GM19023 (cell line): ENCODE measurements at regions not wholly inside any gene's neighbourhood (a gene's known extent, or its start where the extent isn't known, plus 50 kb on each side); places are given as distances from the start of the nearest gene placed in this dataset.
A peak's percentile ranks its signal among the peaks of the same experiment; 100 is the strongest.
"Not testable (repeated sequence)": the region's sequence is repeated elsewhere in the genome, so short reads cannot be mapped to it uniquely, and the experiment has no call there.

Experiments used
- ATAC-seq: cut with Tn5 transposase; IDR thresholded peaks from one replicate; pipeline ENCODE4 v1.9.1; 2021; ENCODE audit warnings: mild to moderate bottlenecking, moderate library complexity; ENCODE audit not compliant: unreplicated experiment

DNA sequence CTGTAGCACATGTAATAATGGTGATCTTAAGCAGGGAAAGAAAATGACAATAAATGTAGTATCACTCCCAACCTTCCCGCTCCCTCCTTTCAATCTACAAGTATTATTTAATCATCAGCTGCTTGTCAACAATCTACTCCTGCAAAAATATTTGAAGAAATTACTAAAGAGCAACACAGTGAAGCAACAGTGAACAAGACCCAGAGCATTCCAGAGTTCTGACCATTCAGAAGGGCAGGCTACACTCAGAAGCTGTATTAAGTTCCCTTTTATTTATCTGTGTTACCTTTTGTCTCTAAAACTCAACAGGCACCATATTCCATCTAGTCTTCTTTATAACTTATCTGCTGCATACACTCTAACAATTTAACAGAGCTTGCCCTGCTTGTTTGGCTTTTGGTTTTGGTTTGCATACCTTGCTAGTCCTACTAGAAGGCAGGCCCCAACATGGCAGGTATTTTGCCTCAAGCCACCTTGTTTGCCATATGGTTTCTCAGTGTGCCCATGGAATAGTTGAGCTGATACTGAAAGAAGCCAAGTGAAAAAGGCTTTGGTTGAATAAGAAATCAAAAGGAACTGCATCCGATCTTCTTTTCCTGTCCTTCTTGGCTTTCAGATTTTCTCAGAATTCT, 253.9 kb downstream of the CEMIP2 start:
- no peak for ATAC-seq

DNA sequence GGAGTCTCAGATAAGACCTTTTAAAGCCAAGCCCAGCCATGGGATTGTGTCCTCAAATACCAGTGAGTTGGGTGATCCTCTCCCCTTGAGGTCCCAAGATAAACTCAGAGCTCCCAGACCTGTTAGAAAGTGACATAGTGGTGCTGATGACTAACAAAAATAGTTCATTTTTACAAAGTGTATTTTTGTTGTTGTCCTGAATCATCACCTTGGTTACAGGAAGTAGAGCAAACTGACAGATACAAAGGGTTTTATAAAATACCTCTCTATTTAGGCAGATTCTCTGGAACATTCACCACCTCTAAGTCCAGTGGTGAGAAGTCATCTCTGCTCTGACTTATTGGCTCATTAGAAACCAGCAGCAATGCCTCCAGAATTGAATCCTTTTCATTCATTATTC, 259.3 kb downstream of the CEMIP2 start:
- ATAC-seq, result no peak

DNA sequence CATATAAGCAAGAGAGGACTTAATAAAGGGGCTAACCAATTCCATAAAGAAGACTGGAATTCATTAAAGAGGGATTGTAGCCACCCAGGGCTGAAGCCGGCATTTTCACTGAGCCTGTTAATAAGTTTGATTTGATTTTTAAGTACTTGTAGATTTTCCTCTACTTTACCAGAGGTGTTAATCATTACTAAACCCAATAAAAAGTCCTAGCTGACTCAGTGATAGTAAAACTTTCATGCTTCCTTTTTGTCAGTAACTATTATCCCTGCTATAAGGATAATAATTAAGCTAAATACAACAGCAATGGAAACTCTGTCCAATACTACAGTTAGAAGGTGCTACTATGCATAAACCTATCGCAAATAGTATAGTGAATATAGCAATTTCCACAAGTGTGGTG, 260.2 kb downstream of the CEMIP2 start:
- not testable (repeated sequence) for ATAC-seq

DNA sequence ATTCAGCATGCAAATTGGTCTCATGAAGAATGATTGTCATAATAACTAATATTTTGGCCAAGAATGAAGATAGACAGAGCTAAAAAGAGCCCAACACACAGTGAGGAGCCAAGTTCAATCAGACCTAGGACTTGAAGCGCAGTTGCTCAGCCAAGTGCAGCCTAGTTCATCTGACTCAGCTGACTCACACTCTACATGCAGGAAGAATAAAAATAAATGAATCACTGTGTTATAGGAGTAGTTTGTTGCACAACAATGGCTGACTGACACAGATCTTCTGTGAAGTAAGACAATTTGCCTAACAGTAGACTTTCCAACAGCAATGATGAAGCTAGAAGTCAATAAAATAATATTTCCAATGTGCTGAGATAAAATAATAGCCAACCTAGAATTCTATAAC, 261.5 kb downstream of the CEMIP2 start:
- no peak for ATAC-seq

DNA sequence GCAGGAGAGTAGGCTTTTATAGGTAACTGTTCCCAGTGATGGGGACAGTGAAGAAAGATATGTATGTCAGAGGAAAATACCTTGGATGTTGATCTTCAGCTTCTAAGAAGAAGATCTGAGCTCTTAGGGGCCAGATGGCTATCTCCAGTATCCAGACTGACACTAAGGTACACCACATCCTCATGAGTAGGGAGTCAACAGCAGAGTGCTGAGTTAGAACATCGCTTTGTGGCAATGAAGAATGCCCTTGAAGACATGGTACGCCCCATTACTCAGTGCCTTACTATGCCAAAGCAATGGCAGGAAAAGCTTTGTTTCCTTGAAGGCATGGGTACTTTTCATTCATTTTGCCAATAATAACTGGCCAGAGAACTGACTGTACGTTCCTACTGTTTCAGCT, 263.7 kb downstream of the CEMIP2 start:
- ATAC-seq, result no peak

DNA sequence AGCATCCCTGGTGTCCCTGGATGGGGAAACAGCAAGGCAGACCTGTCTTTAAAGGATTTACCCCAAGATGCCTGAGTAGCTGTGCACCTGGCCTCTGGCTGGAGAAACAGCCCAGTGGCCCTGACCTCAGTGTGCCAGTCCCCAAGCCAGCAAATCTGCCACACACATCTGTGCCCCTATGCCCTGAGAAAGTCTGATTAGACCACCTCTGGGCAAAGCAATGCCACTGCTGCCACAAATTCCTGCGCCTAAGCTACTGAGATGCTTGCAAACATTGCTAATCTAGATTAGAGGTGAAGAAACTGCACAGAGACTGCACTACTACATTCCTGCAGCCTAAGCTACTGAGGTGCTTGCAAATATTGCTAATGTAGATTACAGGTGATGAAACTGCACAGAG, 269.6 kb downstream of the CEMIP2 start:
- no peak for ATAC-seq

DNA sequence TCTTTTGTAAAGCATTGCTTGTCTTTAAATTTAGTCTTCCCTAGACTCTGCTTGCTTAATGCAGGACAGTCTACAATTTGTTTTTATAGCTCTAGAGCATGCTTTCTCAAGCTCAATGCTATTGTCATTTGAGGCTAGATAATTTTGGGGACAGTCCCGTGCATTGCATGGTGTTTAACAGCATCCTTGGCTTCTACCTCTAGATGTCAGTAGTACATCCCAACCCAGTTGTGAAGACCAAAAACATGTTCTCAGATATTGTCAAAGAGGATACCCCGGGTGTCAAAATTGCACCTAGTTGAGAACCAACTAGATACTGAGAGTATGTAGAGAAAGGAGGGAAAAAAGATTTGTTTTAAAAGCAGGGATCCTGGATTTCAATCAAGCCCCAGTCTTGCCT, 277.5 kb downstream of the CEMIP2 start:
- no peak for ATAC-seq

DNA sequence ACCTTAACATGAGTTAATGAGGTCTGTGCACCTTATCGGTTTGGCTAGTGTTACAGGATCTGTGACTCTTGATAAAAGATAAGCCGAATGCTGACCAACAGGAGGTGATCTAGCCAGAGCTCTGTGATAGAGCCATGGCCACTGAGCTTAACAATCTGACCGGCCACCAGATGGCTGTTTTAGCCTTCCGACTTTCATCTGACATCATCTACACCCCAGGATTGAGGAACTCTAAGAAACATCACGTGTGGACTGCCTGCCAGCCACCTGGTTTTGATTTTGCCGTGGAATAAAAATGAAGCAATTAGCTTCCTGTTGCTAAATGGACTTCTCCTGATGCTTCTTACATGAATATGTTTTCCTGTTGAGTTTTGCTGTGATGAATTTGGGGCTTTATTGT, 281.3 kb downstream of the CEMIP2 start:
- no peak for ATAC-seq

DNA sequence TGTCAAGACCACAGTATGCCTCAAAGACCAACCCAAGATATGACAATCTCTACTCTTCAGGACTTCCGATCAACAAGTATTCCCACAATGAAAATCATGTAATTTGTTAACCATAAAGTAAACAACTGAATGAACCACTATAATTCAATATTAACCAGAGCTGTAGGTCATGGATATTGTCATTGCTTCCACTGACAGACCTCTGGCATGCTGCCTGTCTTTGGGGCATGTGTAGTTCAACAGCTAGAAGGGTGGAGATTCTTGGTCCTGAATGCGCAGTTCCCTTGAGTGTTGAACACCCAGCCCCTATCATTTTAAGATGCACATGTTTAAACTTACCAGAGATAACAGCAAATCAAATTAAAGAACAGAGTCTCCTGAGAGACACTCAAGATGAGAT, 283.0 kb downstream of the CEMIP2 start:
- ATAC-seq, result no peak

DNA sequence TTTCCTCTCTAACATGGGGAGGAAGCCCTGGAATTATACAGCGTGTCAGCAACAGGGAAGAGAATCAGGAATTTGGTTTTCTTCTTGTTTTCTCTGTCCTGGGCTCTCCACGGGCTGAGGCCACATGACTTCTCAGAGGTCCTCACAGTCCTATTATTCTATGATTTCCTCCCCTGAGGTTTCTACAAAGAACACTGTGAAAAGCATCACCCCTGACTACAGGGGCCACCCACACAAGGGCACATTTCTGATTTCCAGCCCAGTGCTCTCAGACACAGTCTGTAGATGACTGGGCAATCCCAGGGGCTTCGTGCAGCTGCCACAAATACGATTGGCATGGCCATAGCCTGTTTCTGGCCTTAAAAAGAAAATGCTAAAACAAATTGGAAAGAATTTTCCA, 284.9 kb downstream of the CEMIP2 start:
- ATAC-seq, result no peak

DNA sequence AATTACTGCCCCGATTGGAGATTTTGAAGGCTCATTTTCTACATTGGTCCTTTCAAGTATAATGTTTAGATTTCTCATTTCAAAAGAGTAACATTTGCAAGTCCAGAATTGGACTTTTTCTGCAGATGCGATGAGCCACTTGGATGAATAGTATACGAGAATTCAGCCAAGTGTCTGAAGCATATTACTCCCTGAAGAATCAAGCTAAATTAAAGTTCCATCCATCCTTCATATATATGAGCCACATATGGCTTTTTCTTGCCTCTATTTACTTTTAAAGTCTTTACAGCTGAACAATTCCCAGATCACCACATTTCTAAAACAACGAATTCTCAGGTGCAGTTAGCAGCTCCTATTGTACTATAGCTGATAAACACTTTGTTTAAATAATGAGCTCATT, 288.7 kb downstream of the CEMIP2 start:
- ATAC-seq, result no peak

DNA sequence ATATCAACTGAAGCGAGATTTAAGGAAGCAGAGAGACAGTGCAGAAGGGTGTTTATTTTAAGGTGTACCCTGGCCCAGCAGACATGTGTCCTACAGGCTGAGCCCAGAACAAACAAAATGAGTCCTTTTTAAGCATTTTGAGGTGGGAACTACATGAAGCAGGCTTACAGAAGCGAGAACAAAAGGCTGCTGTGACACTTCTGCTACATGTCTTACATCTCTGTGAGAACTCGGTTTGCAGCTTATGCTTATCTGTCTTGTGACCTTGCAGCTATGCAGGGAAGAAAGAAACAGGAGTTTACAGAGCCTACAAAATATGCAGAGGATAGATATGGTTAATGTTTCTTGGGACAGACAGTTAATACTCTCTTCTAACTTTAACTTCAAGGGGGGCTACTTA, 295.9 kb downstream of the CEMIP2 start:
- ATAC-seq, result no peak

DNA sequence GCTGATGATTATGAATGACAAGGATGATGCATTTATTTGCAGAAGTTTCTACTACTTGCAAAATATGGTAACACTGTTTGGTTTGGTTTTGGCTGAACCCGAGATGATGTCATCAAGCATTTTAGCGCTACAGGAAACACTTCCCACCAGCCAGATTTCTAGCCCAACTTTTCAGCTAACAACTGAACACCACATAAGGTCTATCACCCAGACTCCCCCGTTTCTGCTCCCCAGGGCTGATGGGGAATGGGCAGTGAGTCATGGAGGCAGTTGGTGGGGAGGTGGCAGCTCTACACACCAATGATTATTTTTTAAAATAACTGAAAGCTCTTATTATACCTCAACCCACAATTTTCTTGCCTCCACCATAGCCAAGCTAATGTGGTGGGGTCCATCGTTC, 302.9 kb downstream of the CEMIP2 start:
- no peak for ATAC-seq

DNA sequence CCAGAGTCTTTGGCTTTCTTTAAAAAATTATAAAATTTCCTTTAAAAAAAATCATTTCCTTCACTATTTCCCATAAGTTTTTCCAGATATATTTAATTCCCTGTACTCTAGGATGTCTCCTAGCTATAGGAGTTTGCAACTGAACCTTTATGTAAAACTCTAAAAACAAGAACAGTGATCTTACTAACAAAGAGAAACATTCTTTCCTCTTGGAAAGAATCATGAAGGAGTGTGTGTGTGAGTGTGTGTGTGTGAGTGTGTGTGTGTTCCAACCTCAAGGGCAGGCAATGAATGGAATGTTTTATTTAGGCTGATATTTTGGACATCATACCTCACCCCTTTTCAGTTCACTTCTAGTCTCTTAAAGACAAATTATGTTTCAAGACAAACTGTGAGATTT, 309.2 kb downstream of the CEMIP2 start:
- no peak for ATAC-seq

DNA sequence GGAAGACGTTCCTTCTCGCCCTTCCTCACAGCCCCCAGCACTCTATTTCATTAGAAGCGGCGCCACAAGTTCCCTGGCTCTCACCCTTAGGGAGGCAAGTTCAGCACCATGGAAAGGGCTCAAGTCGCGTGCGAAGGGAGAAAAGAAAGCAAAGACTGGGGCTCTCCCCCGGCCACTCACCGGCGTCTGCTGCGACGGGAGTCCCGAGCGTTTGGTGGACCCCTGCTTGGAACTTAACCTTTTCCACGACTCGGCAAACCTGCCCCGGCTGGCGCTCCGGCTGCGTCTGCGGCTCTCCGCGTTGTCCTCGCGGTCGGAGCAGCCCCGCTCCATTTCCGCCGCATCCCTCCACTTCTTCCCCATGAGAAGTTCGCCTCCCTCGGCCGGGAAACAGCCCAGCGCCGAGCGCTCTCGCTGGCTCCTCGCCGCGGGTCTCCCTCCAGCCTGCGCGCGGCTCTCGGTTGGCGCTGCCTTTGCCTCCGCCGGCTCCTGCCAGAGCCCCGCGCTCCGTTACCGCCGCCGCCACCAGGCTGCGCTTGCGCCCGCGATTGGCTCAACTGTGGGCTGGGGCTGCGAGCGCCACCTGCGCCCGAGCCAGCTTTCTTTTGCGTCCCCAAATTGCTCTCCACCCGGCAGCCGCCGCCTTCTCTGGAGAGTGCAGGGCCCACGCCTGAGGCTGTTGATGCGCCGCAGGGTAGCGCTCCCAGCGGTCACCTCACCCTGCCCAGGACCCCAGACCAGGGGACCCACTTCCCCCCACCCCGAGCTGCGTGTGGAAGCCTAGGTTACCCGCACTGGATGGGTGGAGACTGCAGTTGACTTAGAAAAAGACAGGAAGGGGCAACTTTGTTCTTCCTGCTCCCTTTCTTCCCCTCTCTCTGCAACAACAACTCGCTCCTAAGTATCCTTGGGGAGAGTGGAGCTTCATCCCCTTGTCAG, 321.6 kb downstream of the CEMIP2 start:
- ATAC-seq, result peak; percentile 89

DNA sequence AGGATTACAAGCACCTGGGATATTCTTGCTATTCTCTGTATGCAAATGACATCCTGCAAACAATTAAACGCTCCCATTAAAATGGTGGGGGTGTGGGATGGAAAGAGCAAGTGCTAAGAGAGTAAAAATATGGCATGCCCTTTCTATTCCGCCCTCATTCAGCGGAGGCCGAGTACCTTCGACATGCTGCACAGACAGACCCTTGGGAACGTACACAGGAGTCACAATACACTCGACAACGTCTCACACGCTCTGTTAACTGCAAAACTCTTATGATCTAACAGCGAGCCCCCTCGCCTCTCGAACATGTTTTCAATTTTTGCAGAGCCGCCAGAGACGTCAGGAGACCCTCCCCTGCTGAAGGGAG, 322.2 kb downstream of the CEMIP2 start:
- ATAC-seq, result no peak

DNA sequence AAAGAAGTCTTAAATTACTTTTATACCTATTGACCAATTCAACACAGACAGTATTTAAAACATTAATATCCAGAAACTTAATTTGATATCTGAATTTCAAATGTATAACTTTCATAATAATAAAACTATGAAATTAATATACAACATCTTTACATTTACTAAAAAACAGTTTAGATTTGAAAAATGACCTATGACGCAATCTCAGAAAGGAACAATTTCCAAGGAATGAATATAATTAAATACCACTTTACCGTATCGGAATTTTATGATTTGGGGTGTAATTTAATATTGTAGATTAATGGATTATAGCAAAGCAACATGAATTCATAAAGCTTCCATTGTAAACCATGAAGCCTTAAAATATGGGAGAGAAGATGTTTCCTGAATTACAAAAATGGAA, 321.5 kb upstream of the TRPM3 start:
- no peak for ATAC-seq

DNA sequence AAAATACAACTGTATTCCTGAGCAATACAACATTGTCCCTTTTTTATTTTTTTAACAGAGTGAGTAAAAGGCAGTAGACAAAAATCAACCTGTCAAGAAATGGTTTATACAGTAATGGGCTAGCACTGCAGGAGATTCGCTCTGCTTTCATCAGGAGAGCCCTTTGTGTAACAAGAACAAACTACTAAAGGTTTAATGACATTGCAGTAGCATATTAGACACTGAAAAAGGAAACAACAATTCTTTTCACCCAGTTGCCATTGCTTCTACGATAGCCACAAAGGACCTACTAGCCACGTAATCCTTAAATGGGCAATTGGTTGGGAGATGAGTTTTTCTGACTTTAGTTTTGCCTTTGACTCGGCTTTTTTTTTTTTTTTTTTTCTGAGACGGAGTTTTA, 319.8 kb upstream of the TRPM3 start:
- ATAC-seq, result no peak

DNA sequence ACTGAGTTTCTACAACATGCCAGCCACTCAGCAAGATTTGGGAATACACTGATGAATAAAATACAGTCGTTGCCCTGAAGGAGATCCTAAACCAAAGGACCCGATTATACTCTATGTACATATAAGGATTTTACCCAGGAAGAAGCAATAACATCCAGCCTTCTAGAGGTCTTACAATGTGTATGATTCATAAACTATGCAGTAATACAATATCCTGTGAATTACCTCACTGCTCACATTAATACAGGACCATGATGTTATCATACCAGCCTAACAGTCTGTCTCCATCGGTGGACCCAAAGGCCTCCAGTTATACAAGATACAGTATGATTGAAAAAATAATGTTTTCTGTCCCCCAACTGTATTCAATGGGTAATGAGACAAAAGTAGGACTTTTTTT, 310.5 kb upstream of the TRPM3 start:
- ATAC-seq, result no peak

DNA sequence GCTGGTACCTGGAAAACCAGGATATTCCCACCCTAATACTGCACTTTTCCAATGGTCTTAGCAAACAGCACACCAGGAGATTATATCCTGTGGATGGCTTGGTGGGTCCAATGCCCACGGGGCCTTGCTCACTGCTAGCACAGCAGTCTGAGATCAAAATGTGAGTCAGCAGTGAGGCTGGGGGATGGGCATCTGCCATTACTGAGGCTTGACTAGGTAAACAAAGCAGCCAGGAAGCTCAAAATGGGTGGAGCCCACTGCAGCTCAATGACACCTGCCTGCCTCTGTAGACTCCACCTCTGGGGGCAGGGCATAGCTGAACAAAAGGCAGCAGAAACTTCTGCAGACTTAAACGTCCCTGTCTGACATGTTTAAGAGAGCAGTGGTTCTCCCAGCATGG, 285.9 kb upstream of the TRPM3 start:
- not testable (repeated sequence) for ATAC-seq

DNA sequence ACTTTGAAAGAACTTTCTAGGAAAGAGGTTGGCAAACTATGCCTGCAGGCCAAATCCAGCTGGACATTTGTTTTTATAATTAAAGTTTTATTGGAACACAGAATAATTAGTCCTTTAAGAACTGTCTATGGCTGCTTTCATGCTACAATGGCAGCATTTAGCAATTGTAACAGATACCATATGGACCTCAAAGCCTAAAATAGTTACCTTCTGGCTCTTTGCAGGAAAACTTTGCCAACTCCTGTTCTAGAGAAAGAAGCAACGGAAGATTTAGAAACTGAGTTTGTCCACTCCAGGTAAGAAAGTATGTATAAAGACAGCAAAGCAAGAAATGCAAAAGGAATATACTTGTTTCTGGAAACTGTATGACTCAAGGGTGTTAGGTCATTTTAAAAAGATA, 281.7 kb upstream of the TRPM3 start:
- no peak for ATAC-seq

DNA sequence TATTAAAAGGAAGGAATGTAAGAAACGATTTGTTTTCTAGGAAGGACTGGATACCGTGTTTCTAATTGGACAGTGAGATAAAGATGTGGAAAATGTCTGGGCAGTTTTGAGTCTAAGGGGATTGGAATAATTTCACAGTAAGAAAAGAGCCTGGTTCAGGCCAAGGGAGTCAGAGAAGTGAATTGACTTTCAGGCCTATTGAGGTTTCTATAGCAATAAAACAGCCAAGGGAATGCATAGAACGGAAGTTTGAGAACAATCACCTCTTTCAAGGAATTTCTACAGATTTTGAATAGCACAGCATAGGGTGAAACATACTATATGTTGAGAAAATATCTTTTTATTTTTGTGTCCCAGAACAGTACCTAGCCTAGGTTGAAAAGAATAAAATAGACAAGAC, 271.6 kb upstream of the TRPM3 start:
- ATAC-seq, result no peak

DNA sequence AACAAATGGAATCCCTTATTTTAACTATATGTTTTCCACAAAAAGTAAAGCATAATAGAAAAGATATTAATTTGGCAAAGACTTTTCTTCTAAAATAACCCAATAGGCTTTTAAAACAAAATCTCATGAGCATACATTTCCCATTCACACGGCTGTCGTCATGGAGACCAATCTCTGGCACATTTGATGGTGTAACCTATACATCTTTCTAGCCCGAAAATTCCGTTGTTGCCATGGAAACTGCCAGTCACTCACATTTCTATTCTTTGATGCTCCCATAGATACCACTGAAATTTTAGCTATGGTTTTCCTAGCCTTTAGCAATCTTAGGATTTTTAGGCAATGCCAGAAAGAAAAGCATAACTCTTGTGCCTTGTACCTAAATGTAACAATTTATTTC, 262.9 kb upstream of the TRPM3 start:
- ATAC-seq, result no peak
